ENCODE measurements at regions not wholly inside any gene's neighbourhood (a gene's known extent, or its start where the extent isn't known, plus 50 kb on each side); places are given as distances from the start of the nearest gene placed in this dataset.

DNA sequence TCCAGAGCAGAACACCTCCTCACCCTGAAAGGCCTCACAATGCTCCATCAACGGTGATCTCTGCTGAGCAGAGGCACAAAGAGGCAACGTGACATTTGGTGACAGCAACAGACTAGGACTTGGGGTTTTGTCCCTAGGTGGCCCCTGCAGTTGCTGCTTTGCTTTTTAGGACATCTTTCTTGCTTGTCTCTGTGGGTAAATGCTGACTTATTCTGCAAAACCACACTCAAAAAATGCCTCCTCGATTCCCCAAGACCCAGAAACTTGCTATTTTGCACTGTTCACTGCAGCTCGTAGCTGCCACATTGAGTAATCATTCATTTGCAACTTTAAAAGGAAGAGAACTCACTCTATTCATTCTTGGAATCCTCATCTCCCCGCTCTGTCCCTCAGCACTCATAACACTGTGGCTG lies 209.9 kb downstream of the LY86 start:
- no peak for TF ChIP-seq POLR2A (IDR thresholded peaks at IDR 0.05)
- TF ChIP-seq, protein P1, sequence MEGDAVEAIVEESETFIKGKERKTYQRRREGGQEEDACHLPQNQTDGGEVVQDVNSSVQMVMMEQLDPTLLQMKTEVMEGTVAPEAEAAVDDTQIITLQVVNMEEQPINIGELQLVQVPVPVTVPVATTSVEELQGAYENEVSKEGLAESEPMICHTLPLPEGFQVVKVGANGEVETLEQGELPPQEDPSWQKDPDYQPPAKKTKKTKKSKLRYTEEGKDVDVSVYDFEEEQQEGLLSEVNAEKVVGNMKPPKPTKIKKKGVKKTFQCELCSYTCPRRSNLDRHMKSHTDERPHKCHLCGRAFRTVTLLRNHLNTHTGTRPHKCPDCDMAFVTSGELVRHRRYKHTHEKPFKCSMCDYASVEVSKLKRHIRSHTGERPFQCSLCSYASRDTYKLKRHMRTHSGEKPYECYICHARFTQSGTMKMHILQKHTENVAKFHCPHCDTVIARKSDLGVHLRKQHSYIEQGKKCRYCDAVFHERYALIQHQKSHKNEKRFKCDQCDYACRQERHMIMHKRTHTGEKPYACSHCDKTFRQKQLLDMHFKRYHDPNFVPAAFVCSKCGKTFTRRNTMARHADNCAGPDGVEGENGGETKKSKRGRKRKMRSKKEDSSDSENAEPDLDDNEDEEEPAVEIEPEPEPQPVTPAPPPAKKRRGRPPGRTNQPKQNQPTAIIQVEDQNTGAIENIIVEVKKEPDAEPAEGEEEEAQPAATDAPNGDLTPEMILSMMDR (IDR thresholded peaks at IDR 0.05) = no peak

Measured in esophagus squamous epithelium (tissue), 4 donors.